NCI-H345 treated with DMSO at 0.1 percent for 48 hours (cell line): ENCODE measurements at regions not wholly inside any gene's neighbourhood (a gene's known extent, or its start where the extent isn't known, plus 50 kb on each side); places are given as distances from the start of the nearest gene placed in this dataset.
A peak's percentile ranks its signal among the peaks of the same experiment; 100 is the strongest.

Experiments
- DNase-seq: peaks from one replicate; lab custom pipeline; 2025; ENCODE audit not compliant: unreplicated experiment; lab: John Stamatoyannopoulos, UW

DNA sequence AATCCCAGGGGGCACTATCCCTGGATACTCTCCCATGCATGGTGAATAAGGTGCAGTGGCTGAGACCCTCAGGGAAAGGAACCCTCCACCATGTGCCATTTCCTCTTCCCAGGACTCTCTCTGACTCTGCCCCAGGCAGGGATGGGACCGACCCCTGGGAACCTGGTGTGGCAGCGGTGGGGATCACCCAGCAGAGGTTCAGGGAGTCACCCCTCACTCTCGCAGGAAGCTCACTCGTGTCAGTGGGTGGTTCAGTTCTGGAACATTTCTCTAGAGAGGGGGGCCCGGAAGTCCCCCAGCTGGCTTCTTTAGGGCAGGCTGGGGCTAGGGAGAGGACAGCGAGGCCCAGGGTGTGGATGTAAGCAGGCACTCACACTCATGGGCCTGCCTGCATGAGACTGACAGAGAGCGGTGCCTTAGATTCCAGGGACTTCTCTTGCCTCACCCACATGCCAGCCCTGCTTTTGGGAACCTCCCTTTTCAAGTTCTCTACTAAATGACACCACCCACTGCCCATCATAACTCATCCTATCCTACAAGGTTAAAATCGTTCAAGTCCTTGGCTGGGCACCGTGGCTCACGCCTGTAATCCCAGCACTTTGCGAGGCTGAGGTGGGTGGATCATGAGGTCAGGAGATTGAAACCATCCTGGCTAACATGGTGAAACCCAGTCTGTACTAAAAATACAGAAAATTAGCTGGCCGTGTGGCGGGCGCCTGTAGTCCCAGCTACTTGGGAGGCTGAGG lies 109.7 kb upstream of the SDK2 start:
- DNase-seq: no peak

DNA sequence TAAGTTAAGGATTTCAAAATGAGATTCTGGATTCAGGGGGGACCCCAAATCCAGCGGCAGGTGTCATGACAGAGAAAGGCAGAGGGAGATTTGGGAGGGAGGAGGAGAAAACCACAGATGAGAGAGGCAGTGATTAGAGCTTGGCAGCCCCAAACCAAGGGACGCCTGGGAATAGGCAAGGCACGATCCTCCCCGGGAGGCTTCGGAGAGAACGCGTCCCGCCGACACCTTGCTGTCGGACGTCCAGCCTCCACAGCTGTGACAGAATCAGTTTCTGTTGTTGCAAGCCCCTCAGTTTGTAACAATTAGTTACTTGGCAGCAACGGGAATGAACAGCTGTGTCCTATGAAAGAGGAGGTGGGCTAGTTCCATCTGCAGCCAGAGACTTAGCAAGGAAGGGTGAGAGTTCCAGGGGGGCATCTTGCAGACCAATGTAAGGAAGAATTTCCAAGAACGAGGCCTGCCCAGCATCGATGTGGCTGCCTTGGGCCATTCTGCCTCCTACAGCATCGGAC lies 110.7 kb upstream of the SDK2 start:
- DNase-seq: no peak

DNA sequence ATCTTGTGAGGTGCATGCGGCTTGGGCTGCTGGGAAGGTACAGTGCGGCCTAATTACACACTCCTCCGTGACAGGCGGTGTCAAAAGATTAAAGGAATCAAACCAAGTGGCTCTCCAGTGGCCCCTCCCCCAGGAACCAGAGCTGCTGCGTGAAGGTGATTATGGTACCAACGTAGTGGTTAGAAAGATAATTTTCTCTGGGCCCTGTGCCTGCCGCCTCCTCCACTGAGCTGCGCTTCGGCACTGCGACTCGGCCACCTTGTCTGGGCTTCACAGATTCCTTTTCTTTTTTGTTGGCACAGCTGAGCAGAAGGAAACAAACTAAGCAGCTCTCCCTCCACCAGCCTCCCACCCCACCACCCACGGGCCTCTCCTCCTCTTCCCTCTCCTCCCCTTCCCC lies 113.2 kb upstream of the SDK2 start:
- DNase-seq: peak; percentile 80

DNA sequence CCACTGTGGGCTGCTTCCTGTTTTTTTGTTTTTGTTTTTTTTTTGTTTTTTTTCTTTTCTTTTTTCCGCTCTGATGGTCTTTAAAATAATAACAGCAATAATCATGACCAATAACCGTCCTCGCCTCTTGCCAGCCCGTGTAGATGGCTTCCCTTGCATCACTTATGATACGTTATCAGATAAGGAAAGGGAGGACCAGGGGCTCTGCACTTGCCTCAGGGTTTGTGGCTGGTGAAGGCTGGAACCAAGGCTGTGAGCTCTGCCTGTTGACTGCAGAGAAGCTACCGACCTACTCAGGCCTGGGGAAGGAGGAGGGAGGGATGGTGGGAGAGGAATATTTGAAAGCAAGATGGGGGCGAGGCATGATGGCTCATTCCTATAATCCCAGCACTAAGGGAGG lies 114.0 kb upstream of the SDK2 start:
- no peak for DNase-seq

DNA sequence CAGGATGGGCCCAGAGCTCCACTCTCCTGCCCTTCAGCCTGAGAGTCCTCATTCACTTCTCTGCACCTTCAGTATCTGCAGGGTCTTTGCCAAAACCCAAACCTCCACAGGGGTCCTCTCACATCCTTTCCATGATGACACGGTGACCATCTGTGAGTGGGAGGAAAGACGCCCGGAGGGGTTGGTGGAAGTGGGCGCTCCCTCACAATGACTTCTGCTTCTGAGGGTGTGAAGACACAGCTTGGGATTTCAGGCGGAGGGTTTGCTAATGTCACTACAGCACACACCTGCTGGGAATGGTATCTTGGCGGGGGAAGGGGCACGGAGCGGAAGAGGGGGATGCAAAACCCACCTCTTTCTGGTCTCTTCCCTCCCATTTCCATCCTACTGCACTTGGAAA lies 115.1 kb upstream of the SDK2 start:
- no peak for DNase-seq

DNA sequence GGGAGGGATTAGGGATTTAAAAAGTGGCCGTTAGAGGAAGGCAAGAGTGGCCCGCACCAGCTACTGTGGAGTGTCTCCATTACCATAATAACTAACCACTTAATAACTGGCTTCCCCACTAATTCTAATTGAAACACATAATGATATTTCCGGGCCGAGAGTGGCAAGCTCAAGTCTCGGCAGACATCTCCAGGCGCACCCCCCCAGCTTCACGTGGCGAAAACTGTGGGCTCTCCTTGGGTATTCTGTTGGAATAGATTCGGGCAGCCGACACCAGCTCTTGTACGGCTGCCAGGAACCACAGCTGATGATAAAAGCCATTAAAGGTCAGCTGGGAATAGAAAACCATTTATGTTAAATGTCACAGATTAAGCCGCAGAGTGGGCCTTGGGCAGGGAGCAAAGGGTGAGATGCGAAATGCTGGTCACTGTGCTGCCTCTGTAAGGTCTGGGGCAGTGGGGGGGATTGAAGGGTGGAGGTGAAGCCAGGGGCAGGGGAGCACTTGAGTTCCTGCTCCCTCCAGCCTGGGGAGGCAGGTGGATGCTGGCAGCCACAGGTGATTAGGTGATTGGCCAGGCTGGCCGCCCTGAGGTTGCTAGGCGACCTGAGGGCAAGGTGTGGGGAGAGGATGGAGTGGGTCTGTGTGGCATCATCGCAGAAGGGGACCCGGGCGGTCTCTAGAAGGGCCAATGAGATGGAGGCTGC lies 115.6 kb upstream of the SDK2 start:
- peak; percentile 55 for DNase-seq

DNA sequence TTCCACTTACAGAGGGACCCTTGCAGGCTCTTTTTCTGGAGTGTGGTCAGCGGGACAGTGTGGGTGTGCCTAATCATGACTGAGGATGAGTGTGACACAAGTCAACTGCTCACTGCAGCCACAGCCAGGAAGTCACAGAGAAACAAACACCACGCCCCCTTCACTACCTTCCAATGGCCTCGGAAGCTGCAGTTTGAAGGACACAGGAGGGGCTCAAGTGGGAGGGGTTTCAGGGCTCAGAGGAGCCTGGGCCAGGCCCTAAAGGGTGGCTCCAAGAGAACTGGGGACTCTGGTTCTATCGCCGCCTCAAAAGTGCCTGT lies 116.2 kb upstream of the SDK2 start:
- no peak for DNase-seq

DNA sequence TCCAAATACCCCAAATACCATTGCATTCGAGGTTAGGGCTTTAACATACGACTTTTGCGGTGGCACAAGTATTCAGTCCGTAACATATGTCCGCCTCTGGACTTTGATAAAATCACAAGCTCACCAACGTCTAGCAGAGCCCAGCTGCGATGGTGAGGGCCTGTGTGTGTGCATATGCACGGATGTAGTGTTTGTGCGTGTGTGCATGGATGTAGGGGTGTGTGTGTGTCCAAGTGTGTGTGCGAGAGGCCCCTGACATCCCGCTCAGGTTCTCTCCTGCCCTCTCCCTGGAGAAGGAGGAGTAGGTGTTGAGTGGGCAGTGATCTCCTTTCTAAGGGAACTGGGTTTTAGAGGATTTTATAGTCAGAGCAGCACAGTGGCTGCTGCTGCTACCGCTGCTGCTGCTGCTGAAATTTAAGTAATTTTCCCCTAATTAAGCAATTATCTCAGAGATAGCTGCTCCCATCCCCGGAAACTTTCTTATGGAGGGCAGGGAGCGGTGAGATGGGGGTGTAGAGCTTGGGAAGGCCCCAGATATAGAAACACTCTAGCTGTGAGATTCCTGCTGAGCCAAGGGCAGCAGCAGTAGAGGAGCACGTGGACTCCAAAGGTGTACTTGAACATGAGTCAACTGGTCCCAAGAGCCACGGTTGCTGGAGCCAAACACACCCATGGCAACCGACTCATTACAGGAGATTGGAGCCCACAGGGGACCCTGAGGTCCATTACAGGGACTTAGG lies 121.7 kb upstream of the SDK2 start:
- DNase-seq: peak; percentile 60

DNA sequence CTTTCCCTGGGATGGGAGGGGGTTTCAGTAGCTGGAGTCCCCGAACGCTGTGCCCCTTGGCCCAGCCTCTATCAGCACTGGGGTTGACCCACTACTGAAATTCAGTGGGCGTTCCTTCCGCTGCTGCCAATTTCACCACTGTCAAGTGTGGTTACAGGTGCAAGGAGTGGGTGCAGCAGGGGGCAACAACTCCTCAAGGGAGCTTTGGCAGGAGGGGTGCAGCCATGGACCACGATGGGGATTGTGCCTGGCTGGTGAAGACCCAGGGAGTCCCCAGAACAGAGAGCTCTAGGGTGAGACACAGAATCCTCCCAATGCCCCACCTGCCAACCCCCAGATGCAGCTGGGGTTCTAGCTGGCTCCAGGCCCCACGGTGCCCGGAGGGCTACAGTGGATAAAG lies 123.5 kb upstream of the SDK2 start:
- DNase-seq: no peak

DNA sequence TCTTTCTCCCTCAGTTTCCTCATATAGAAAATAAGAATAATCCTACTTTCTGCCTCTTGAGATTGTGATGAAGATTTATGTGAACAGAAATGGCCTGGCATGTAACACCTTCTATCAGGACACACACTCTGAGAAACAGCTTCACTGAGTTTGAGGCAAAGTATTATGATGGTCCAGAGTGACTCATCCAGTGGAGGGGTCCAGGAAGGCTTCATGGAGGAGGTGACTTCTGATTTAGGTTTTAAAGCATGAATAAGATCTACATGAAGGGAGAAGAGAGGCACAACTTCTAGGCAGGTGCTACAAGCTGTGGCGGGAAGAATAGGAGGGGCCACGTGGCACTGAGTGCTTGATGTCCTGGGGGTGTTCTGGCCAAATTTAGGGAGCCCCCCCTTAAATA lies 124.4 kb upstream of the SDK2 start:
- no peak for DNase-seq

DNA sequence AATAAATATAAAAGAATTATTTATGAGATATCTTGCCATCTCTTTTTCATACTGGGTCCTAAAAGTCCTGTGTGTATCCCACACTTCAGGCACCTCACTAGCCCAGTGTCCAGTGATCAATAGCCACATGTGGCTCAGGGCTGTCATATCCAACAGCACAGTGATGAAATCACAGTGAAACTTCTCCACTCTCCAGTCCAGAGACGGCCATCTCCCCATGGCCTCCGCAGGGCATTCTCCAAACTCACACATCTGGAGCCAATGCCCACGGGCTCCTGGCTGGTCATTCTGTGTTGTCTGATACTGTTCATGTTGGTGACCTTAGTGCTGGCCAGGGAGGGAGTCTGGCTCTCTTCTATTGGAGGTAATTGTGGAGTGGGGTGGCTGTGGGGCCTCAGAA lies 125.2 kb upstream of the SDK2 start:
- no peak for DNase-seq

DNA sequence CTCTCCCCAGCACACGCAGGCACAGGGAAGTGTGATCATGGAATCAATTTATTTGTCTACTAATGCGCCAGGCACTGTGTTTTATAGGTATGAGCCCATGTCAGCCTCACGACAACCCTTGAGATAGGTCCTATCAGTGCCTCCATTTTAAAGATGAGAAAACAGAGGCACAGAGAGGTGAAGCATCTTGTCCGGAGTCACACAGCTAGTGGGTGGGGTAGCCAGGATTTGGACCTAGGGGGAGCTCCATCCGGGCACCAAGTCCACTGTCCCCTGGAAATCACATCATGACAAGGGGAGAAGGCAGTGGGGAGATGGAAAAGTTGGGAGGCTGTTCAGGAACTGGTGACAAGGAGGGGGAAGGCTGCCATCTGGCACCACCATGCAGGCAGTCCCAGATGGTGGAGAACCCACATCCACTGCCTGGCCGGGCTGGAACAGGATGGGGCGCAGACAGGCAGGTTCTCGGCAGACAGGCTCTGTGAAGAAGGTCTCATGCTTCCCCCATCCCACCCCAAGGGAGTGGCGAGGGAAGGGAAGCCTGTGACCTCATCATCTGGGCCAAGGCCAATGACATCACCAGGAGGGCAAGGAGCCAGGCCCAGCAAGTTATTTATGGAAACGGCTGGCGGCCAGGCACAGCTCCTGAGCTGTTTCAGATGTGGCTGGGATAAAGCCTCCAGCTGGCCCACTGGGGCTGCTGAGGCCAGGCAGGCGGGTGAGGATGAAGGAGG lies 126.0 kb upstream of the SDK2 start:
- peak; percentile 15 for DNase-seq

DNA sequence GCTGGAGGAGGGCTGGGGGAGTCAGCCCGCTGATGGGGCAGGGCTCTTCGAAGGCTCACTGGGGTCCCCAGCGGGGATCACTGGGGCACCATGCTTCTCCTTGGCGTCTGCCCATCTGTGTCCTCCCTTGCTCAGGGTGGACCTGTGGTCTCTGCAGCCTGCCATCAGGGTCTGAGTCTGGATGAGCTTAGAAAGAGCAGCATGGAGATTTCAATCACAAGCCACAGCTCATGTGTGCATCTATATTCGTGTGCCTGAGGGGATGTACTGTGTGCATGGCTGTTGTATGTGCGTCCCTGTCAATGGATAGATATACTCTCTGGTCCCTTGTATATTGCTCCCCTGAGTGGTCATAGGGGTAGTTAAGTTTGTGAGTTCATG lies 126.6 kb upstream of the SDK2 start:
- no peak for DNase-seq

DNA sequence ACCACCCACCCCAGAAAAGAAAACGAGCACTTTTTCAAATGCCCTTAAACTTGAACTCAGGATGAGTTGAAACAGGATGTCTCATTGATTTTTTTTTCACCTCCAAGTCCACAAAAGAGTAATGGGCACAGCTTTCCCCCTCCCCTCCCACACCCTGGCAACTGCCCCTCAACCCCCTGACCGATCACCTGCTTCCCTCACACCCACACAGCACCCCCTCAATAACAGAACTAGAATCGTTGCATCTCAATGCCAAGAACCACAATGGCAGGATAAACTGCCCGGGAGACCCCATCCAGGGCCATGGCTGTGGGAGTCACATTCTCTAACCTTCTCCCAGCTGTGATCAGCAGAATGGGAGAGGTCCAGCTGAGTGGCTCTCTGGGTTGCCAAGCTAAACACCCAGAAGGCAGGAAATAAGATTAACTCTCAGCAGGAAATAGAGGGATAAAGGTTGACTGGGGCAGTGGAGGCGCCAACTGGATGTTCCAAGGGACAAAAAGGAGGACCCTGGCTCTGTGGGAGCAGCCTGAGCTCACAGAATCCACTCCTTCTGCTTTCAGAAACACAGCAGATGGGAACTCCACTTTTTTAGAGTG lies 128.0 kb upstream of the SDK2 start:
- DNase-seq: no peak

DNA sequence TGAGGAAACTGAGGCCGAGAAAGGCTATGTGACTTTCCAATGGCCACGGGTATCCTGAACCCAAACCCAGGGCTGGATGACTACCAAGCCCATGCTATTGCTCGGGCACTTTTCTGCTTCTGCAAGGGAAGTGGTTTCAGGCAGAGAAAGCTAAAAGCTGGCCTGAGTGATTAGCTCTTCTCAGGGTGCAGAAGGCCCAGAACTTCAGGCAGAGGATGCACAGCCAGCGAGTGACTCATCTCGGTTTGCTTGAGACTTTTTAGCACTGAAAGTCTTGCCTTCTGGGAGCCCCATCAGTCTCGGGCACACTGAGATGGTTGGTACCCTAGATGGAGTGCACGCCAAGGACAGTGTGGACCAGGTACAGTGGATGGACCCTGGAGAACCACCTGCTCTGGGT lies 129.5 kb upstream of the SDK2 start:
- DNase-seq: no peak

DNA sequence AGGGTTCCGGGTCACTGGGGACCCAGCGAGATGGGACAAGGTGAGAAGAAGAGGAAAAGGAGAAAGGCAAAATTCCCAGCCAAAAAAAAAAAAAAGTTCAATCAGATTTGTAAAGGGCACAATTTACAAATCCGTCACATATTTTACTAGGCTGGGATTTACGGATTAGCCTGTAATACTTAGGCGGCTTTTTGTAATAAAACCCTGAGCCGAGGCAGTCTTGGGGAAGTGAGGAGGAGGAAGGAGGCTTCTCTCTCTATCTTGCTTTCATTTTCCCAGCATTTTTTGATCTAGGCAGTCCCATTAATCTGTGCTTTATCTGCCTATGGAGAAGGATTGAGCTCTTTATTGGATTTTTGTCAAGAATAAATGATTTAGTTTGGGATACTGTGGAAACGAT lies 130.6 kb upstream of the SDK2 start:
- DNase-seq: no peak

DNA sequence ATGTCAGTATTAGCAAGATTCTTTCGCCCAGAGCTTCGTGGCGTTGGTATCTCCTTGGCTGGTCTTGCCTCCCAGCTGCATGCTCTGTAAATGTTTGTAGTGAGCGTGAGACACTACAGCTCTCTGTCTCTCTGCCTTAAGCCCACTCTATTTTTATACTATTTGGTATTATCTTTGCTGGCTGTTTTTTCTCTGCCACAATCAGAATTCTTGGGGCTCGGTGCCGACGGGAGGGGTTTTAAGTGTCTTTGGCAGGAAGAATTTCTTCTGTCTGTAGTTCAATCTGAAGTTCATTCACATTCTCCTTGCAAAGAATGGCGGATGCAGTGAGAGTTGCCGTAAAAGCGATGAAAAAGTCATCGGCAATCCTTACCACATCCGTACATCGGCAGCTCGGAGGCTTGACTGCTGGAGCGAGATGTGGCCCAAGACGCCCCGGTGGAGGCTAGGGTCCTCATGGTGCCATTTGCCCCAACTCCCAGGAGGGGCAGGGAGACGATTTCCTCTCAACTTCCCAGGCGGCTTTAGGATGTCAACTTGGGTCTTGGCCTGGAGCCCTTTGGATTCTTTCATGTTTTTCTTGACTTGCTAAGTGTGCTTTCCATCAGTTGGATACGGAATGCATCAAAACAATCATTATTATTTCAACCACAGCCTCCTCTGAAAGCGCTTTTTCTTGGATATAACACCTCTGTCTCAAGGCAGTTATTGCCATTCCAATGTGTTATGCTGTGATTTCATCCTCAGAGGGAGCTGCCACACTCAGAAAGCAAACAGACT lies 132.3 kb upstream of the SDK2 start:
- DNase-seq: no peak

DNA sequence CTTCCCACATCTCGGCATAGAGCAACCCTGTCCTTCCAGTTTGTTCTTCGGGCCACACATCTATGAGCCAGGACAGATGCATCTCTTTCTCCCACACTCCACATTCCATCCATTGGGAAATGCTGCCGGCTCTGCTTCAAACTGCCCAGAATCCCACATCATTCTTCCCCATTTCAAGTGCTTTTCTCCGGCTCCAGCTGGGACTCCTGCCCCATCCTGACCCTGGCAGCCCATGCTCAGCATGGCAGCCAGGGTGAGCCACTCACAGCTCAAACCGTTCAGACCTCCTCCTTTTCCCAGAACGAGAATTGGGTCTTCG lies 132.8 kb upstream of the SDK2 start:
- no peak for DNase-seq

DNA sequence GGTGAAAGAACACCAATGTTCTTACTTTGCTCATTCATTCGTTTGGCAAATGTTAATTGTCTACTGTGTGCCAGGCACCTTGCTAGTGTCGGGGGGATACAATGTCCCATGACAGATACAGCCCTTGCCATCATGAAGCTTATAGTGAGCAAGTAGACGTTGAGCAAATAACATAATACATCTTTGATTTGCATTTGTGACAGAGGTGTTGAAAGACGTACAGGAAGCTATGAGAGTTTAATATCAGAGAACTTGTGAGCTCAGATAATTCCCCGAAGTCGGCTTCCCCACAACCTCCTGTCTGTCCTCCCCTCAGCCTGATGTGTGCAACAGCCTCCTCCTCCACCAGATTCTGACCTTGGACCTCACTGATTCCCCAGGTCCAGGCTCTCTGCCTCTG lies 138.0 kb upstream of the SDK2 start:
- no peak for DNase-seq

DNA sequence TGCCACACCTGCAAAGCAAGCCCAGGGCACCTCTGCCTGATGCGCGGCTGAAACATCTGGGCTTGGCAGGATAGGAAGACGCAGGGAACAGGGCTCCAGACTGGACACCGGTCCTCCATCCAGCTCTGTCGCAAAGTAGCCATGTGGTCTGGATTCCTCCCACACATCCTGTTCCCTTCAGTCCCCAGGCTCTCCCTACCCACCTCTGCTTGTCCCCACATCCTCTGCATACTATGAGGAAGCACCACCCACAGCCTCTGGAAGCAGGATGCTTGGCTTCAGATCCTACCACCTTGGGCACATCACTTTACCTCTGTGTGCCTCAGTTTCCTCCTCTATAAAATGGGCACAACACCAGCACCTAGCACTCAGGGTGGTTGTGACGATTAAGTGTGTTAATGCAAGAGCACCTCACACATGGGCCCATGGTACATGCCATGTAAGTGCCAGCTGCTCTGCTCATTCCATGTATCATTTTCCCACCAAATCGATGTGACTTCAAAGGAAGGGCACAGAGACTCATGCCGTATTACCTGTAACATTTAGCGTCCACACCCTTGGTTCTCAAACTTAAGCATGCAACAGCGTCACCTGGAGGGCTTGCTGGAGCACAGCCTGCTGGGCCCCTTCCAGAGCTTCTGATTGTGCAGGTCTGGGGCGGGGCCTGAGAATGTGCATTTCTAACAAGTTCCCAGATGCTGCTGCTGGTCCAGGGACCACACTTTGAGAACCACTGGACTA lies 138.6 kb upstream of the SDK2 start:
- DNase-seq: no peak
